ENCODE measurements at regions not wholly inside any gene's neighbourhood (a gene's known extent, or its start where the extent isn't known, plus 50 kb on each side); places are given as distances from the start of the nearest gene placed in this dataset.
"Not testable (repeated sequence)": the region's sequence is repeated elsewhere in the genome, so short reads cannot be mapped to it uniquely, and the experiment has no call there.

DNA sequence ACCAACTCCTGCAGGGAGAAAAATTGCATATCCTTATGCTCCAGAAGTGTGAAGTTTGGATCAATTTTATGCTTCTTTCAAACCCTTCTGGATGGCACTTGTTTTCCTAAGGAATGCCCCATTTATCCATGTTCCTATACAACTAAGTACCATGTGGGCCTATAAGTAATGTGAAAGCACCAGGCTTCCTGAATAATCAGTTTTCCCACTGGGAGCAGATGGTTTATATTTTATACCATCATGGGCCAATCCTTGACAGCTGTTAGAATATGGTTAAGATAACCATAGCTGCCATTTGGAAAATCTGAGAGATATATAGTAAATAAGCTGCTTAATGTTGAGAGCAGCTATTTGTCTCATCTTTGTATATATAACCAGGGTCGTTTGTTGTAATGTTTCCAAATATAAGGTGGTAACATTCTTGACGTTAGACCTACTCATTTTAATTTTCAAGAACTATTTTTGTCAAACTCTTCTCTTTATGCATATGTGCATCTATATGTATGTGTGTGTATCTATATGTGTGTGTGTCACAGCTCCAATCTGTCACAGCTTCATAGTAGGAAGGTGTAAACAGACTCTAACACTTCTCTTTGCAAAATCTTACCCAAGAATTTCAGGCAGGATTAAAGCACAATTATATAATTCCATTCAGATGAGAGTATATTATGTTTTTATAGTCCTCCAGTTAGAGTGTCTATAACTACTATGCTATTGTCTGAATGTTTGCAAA, 458.7 kb upstream of the GCFC2 start:
- no peak for DNase-seq (ENCODE audit: low read depth)

DNA sequence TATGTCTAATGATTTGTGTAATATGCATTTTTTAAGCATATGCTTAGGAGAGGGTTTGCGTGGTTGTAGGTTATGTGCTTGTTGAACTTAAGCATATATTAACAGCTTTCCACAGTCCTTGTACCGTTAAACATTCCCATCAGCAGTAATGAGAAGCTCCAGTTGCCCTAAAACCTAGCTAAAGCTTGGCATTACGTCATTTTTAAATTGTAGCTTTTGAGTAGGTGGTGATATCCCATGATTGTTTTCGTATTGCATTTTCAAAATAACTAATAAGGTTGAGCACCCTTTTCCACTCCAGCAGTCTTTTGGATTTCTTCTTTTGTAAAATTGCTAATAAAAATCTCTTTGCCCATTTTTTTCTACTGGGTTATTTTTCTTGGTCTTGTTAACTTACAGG, 453.1 kb upstream of the GCFC2 start:
- DNase-seq (ENCODE audit: low read depth) = no peak

DNA sequence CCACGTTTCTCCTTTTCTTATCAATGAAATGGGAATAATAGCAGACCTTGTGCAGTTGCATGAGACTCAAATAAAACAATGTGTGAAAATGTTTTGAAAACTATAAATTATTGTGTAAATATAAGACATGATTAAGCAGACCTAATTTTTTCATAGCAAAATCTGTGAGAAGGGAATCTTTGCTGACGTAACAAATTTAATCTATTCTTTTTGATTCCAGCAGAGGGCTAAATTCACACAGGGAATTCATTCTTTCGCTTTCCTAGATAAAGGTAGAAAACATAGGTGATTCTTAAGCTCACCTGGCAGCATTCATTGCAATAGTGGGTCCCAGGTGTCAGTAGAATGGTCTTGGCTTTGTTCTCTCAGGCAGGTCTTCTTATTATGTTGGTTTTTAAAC, 450.0 kb upstream of the GCFC2 start:
- no peak for DNase-seq (ENCODE audit: low read depth)

DNA sequence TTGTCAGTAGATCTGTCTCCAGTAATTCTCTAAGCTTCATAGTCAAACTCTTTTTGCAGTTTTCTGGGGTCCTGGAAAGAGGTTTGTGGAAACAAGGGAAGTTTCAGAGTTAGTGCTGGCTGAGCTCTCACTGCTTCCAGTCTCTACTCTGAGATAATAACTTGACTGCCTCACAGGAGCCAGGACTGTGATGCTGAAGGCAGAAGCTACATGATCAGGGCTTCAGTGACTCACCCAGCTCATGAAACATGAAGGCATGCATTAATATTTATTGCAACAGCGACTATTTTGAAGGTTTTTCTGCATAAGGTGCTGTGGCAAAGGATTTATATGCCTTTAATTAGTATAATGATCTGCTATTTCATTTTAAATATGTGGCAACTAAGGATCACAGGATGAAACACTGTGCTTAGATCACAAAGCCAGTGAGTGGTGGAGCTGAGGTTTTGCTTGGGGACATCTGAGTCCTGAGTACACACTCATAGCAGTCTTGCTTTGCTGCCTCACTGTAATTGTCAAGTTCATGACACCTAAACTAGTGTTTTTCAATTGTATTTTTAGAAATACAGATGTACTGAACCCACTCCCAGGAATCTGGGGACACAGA, 448.4 kb upstream of the GCFC2 start:
- DNase-seq (ENCODE audit: low read depth) = no peak

DNA sequence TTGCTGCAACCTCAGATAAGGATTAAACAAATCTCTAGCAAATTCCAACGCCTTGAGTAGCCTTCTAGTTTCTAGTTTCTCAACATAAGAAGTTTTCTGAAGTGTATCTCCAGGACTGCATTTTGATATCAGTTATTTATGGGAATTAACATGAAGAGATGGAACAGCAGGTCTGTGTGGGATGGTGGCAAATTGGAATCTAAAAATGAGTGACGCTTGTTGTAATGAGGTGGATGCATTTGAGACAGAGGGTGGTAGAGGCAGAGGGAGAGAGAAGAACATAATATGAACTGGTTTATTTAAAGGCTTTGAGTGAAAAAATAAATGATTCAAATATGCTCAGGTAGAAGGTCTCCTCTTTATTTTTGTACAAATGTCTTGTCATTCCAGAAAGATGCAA, 446.8 kb upstream of the GCFC2 start:
- no peak for DNase-seq (ENCODE audit: low read depth)

DNA sequence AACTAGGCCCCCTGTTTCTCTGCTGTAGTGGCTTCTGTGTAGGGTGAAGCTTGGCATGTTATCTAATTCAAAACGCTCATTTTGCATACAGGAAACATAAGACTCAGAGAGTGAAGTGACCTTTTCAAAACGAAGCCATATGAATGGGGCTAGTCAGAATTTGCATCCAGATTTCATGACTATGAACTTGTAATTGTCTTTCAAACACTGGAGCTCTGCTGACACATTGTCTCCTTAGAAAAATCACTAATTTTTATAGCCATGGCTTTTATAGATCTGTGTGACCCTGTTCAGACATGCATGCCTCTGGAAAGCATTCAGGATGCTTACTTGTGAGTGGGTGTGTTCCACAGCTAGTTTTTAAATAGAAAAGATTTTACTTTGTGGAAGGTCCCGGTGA, 444.3 kb upstream of the GCFC2 start:
- no peak for DNase-seq (ENCODE audit: low read depth)

DNA sequence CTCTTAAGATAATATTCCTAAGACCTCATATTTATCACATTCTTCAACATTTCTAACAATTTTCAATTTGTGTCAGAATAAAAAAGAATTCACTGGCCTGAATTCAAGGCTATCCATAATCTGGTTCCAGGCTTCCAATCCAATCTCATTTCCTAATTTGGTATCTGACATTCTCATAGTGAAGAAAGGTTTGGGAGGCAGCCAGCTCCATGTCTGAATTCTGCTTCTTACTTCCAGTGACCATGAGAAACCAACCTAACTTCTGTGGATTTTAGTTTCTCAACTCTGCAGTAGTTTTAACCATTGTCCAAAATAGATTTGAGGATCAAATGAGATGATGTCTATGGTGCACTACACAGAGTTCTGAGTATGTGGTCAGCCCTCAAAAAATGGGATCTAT, 439.1 kb upstream of the GCFC2 start:
- no peak for DNase-seq (ENCODE audit: low read depth)

DNA sequence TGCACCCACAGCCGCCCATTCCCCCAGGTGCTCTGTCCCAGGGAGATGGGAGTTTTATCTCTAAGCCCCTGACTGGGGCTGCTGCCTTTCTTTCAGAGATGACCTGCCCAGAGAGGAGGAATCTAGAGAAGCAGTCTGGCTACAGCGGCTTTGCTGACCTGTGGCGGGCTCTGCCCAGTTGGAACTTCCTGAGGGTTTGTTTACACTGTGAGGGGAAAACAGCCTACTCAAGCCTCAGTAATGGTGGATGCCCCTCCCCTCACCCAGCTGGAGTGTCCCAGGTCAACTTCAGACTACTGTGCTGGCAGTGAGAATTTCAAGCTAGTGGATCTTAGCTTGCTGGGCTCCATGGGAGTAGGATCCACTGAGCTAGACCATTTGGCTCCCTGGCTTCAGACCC, 428.6 kb upstream of the GCFC2 start:
- DNase-seq (ENCODE audit: low read depth) = not testable (repeated sequence)

DNA sequence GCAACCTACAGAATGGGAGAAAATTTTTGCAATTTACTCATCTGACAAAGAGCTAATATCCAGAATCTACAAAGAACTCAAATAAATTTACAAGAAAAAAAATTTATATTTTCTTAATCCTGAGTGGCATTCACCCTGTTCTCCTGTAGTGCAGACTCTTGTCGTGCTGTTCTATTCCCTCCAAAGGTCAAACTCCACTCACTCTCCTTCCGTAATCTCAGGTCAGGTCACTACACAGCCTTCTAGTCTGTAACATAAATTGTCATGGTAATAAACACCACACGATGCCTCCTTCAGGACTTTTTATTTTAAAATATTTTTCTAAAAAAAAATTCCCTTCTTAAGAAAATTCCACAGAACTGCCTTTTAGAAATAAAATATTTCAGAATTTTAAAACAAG, 417.9 kb upstream of the GCFC2 start:
- no peak for DNase-seq (ENCODE audit: low read depth)

DNA sequence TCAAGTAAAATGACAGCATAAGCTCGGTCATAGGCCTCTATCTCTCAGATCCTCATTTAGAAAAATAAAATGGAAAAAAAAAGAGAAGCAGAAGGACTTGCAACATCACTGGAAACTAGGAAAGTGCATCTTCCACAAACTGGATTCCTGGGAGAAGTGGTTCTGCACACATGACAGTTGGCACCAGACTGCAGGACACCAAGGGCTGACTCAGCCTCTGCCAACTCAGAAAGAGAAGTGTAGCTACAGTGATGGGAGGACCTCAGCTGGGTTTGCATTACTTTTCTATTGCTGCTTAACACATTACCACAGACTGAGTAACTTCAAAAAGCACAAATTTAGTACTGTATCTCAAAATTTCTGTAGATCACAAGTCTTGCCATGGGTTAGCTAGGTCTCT, 409.5 kb upstream of the GCFC2 start:
- no peak for DNase-seq (ENCODE audit: low read depth)

DNA sequence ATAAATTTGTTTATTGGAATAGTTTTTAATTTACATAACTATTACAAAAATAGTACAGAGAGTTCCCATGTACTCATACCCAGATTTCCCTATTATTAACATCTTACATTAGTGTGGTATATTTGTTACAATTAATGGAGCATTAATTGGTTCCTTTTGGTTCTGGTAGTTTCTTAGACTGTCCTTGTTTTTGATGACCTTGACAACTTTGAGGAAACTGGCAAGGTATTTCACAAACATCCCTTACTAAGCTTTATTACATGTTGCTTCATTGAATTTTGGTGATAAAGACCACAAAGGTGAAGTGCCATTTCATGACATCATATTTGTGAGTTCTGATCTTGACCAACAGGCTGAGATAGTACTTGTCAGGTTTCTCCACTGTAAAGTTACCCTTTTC, 379.0 kb upstream of the GCFC2 start:
- DNase-seq (ENCODE audit: low read depth) = no peak

DNA sequence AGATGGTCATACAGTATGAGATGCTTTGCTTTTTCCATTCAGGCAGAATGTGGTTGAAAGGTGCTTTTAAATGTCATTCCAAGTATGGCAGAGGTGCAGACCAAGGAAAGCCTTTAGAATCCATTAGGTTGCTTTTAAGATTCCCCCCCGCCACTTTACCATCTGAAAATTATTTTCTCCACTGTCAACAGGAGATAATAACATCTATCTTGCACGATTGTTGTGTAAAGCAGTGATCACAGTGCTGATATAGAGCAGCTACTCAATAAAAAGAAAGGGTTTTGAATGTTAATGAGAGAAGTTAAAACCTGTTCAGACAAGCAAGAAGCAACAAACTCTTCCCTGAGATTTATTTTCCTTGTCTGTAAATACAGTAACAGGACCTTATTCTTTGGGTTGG, 372.5 kb upstream of the GCFC2 start:
- DNase-seq (ENCODE audit: low read depth) = no peak

DNA sequence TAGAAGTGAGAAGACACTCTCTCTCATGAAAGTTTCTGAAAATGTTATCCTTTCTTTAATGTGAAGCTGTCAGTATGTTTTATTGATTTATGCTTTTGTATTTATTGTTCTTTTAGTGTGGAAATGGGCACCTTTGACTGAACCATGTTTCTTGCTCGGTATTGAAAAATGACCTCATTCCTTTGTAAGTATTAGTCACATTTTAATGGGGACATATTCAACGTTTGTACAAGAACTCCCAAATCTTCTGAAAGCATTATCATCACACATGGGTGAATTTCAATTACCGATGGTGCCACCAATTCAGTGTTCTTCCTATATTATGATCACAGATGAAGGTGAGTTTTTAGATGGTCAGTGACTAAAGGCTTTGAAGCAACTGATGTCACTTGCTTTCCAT, 371.8 kb upstream of the GCFC2 start:
- no peak for DNase-seq (ENCODE audit: low read depth)

DNA sequence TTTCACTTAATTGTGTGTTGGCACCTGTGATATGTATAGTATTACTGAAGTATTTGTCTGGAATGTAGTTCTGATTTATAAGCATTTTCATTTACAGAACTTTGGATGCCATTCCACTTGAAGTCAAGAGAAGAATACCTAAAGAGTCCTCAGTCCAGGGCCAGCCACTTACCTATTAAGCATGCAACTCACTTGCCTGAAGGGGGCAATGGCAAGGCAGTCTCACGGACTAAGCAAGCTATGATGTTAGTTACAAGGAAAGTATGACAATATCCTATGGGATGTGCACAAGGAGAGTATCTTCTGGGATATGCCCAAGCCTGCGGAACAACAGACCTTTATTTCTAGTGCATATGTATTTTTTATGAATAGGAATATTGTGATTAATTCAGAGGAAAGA, 369.4 kb upstream of the GCFC2 start:
- DNase-seq (ENCODE audit: low read depth) = no peak

DNA sequence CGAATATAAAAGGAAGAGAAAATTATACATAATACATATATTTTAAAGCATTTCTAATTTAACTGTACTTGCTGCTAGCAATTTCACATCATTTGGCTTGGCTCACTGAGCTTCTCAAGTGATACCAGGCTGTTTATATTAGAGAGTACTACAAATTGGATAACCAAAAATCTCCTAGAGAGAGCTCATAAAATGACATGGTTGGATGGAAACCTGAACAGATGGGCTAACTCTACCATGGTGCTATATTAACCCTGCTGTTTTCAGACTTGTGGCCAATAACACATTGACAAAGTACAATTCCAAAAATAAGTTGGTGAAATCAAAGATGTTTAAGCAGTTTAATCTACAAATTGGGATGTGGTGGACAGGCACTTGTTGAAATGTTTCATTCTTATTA, 364.4 kb upstream of the GCFC2 start:
- DNase-seq (ENCODE audit: low read depth) = no peak

DNA sequence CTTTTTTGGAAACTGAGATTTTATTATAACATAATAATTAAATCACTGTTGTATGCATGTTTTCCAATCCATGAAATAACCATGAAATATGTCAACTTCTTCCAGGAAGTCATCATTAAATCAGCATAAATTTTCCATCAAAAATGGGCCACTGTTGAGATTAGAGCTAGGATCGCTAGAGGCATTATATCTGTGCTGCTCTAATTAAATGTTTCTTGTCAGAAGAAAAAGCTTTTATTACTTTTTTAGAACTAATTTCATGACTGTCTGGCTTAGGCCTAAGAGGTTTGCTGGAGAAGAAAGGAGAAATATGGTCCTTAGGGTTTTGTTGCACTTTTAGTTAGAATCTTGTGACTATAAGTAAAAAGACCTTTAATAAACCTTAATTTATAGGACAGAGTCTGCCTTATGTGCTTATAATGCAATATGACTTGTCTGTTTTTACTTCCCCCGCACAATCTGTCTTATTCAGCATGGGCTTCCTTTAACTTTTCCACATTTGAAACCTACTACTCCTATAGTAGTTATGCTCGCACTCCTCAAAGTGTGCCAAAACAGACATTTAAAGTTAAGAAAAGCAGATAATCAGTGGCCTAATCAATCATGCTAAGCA, 363.4 kb upstream of the GCFC2 start:
- DNase-seq (ENCODE audit: low read depth) = no peak

DNA sequence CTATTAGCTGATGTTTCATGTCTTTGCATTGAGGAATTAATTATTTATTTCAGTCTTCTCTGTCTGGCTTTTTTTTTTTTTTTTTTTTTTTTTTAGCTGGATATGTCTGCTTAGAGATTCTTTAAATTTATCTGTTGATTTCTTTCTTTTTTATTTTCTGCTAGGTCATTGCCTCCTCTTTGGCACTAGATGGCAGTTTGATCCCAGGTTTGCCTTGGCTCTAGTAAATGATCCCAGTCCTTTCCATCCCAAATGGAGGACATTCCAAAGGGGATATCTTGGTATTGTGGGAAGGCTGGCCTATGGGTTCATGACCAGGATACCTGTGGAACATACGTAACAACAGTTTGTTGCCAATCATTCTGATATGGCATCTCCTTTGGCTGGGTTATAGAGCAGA, 339.5 kb upstream of the GCFC2 start:
- DNase-seq (ENCODE audit: low read depth) = no peak

DNA sequence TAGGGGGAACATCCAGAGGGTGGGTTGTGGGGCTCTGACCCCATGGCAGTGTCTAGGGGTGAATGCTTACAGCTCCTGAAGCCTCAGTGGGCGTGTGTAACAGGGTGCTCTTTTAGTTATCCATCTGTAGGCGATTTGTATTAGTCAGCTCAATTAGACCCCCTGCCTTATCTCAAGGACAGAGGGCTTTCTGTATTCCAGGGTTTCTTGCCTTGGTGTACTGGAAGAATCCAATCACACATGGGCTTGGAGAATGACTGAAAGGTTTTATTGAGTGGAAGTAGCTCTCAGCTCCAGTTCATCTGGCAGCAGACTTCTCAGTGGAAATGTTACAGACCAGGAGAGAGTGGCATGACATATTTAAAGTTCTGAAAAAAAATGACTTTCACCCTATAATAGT, 334.0 kb upstream of the GCFC2 start:
- no peak for DNase-seq (ENCODE audit: low read depth)

DNA sequence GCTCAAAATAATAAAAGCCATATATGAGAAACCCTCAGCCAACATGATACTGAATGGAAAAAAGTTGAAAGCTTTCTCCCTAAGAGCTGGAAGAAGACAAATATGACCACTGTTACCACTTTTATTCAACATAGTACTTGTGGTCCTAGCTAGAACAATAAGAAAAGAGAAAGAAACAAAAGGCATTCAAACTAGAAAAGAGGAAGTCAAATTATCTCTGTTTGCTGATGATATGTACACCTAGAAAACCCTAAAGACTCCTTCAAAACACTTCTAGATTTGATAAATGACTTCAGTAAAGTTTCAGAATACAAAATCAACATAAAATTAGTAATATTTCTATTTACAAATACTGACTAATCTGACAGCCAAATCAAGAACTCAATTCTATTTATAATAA, 328.8 kb upstream of the GCFC2 start:
- no peak for DNase-seq (ENCODE audit: low read depth)

DNA sequence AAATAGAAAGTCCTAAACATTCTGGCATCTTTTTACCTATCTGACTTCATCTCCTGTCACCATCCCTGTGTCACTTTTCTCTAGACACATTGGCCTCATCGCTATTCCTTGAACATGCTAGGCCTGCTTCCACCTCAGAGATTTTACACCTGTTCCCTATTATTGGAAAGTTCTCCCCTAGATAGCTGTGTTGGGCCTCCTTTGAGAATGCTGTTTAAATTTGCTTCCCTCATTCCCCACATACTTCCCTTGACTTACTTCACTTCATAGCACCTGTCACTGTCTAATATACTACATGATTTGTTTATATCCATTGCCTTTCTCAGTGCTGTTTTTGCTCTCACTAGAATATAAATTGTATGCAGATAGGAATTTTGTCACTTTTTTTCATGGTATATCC, 317.0 kb upstream of the GCFC2 start:
- no peak for DNase-seq (ENCODE audit: low read depth)

DNA sequence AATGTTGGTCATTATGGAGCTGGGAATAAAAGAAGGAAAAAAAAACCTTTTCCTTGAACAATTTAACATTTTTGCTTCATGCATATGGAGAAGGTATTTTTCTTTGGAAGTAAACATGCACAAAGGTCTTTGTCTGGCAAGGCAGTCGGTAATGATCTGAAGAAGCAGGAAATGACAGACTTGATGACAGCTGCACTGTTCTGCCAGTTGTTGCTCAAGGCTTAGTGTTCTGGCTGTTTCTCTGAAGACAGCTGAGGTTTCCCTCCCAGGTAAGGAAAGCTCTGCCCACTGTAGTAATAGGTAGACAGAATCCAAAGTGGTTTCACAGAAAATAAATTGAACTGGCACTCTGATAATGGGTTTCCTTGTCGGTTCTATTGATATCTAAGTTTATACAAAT, 308.4 kb upstream of the GCFC2 start:
- no peak for DNase-seq (ENCODE audit: low read depth)

DNA sequence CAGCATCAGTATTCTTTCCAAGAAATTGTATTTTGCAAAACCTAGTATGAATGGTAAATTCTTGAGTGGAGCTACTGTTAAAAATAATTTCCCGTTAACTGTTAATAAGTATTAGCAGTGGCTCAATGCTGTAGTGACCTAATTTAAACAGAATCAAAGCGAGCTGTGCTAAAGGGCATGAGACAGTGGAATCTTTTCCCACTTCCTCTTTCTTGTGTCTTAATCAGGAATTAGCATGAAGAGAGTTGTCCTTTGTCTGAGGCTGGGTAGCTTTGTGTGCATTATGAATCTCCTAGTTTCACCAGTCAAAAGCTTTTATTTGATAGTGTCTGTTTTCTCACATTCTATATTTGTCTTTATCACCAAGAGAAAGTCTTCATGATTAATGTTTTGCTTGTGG, 298.8 kb upstream of the GCFC2 start:
- no peak for DNase-seq (ENCODE audit: low read depth)

DNA sequence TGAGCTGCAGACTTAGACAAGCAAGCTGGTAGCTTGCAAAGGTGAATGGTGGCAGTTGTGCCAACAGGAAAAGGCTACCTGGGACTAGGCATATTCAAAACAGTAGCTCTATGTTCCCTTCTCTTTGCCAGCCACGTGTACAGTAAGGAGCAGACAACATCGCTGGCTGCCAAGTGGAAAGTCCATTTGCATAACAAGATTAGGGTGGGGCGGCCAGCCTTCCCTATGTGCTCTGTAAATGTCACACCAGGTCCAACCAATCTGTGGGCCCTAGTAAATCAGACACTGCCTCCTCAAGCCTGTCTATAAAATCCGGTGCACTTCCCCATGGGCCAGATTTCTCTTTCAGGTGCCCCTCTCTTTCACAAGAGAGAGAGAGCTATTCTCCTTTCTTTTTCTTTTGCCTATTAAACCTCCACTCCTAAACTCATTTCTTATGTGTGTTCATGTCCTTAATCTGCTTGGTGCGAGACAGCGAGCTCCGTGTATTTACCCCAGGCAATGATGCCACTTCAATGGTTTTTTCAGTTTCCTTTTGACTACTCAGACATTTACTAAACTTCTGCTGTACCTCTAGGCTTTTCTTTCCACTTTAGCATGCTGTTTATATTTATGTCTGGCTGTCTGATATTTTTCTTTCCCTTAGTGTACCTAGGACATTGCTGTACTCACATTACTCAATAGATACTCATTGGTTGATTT, 297.4 kb upstream of the GCFC2 start:
- no peak for DNase-seq (ENCODE audit: low read depth)

Data from HS-27A (cell line).